Vagina (tissue), 2 donors: ENCODE measurements at regions not wholly inside any gene's neighbourhood (a gene's known extent, or its start where the extent isn't known, plus 50 kb on each side); places are given as distances from the start of the nearest gene placed in this dataset.

Source experiments
- DNase-seq, 2 donors: peaks; one replicate each; pipeline ENCODE4 v3.0.0-alpha.2; 2017; ENCODE audit errors: extremely low spot score in 2 of 2
- H3K27ac ChIP-seq: fragments of 200-600 bp; sonication (generic); one replicate; pipeline ENCODE4 v1.5.1; 2019
- H3K27me3 ChIP-seq: fragments of 200-600 bp; sonication (generic); one replicate; pipeline ENCODE4 v1.5.1; 2019
- H3K36me3 ChIP-seq, 2 donors: fragments of 200-600 bp; sonication (generic); one replicate each; pipeline ENCODE4 v1.5.1; 2017 to 2019
- H3K4me1 ChIP-seq: fragments of 200-600 bp; sonication (generic); one replicate; pipeline ENCODE4 v1.5.1; 2019
- H3K4me3 ChIP-seq, 2 donors: fragments of 200-600 bp; sonication (generic); 1 replicate in 1 of 2; 2 replicates in 1 of 2; pipeline ENCODE4 v1.5.1; 2016 to 2019
- H3K9me3 ChIP-seq: fragments of 200-600 bp; sonication (generic); one replicate; pipeline ENCODE4 v1.5.1; 2019
- CTCF ChIP-seq, 3 experiments: fragments of 450-650 bp in 2 of 3; fragments of 200-600 bp in 1 of 3; sonication (generic) in 1 of 3; IDR thresholded peaks; one replicate each; pipeline ENCODE4 v1.5.1; 2017 to 2019; ENCODE audit warnings: antibody characterized with exemption in 3 of 3, mild to moderate bottlenecking in 2 of 3, moderate library complexity in 2 of 3
- POLR2A ChIP-seq, 2 donors: fragments of 450-650 bp; IDR thresholded peaks; one replicate each; pipeline ENCODE4 v1.6.1; 2017; ENCODE audit warnings: antibody characterized with exemption in 2 of 2, mild to moderate bottlenecking in 2 of 2, moderate library complexity in 2 of 2
- POLR2AphosphoS5 ChIP-seq, 2 donors: sonication (generic); formaldehyde crosslinking; IDR thresholded peaks; one replicate each; pipeline ENCODE4 v1.9.0; 2017; ENCODE audit warnings: antibody characterized with exemption in 2 of 2, mild to moderate bottlenecking in 2 of 2, low read depth in 1 of 2; ENCODE audit not compliant: insufficient read depth in 1 of 2
- intact Hi-C: fragments of 100-400 bp; cut with DNase I; formaldehyde crosslinking; loops from one replicate; pipeline ENCODE4 v1.15.1; 2023

- Histone ChIP-seq H3K4me1 (no peaks in the 10 kb centered on the region), H3K36me3 (no peaks in the 10 kb centered on the region), H3K9me3 (no peaks in the 10 kb centered on the region), H3K27ac (no peak overlapping the region), H3K4me3 (no peak overlapping the region), H3K27me3 (no peaks in the 10 kb centered on the region)
- TF ChIP-seq POLR2A (IDR thresholded peaks at IDR 0.05): no peak
- no peak for TF ChIP-seq POLR2AphosphoS5 (IDR thresholded peaks at IDR 0.05; ENCODE audit: insufficient read depth in 1 of 2, low read depth in 1 of 2)
- no peak for TF ChIP-seq CTCF (IDR thresholded peaks at IDR 0.05)
- DNase-seq: no peak
- intact Hi-C loops: no loop called here
Measured at GRCh38 chr10:64463406-64463805, 942.2 kb downstream of the REEP3 start.

GRCh38 chr10:64465653-64466052 is 944.5 kb downstream of the REEP3 start:
- TF ChIP-seq CTCF (IDR thresholded peaks at IDR 0.05): no peak
- no peak for TF ChIP-seq POLR2A (IDR thresholded peaks at IDR 0.05)
- TF ChIP-seq POLR2AphosphoS5 (IDR thresholded peaks at IDR 0.05; ENCODE audit: insufficient read depth in 1 of 2, low read depth in 1 of 2): no peak
- intact Hi-C loops: no loop called here
- Histone ChIP-seq H3K9me3 (no peaks in the 10 kb centered on the region), H3K27me3 (no peaks in the 10 kb centered on the region), H3K36me3 (no peaks in the 10 kb centered on the region), H3K27ac (no peak overlapping the region), H3K4me1 (no peaks in the 10 kb centered on the region), H3K4me3 (no peak overlapping the region)
- no peak for DNase-seq

- no peak for TF ChIP-seq POLR2AphosphoS5 (IDR thresholded peaks at IDR 0.05; ENCODE audit: insufficient read depth in 1 of 2, low read depth in 1 of 2)
- no peak for TF ChIP-seq POLR2A (IDR thresholded peaks at IDR 0.05)
- TF ChIP-seq CTCF (IDR thresholded peaks at IDR 0.05): no peak
- Histone ChIP-seq H3K27me3 (no peaks in the 10 kb centered on the region), H3K4me1 (no peaks in the 10 kb centered on the region), H3K27ac (no peak overlapping the region), H3K9me3 (no peaks in the 10 kb centered on the region), H3K4me3 (no peak overlapping the region), H3K36me3 (no peaks in the 10 kb centered on the region)
- intact Hi-C loops: no loop called here
- no peak for DNase-seq
Measured at GRCh38 chr10:64468219-64468618, 947.0 kb downstream of the REEP3 start.

GRCh38 chr10:64476506-64476905 is 955.3 kb downstream of the REEP3 start:
- Histone ChIP-seq H3K4me3 (no peak overlapping the region), H3K27ac (no peak overlapping the region), H3K27me3 (no peaks in the 10 kb centered on the region), H3K9me3 (no peaks in the 10 kb centered on the region), H3K36me3 (no peaks in the 10 kb centered on the region), H3K4me1 (no peaks in the 10 kb centered on the region)
- intact Hi-C loops: no loop called here
- DNase-seq: no peak
- TF ChIP-seq POLR2AphosphoS5 (IDR thresholded peaks at IDR 0.05; ENCODE audit: insufficient read depth in 1 of 2, low read depth in 1 of 2) (no peak), POLR2A (IDR thresholded peaks at IDR 0.05) (no peak), CTCF (IDR thresholded peaks at IDR 0.05) (no peak)

GRCh38 chr10:64477791-64478190 is 956.6 kb downstream of the REEP3 start:
- Histone ChIP-seq H3K4me1 (no peaks in the 10 kb centered on the region), H3K27ac (no peak overlapping the region), H3K27me3 (no peaks in the 10 kb centered on the region), H3K36me3 (no peaks in the 10 kb centered on the region), H3K9me3 (no peaks in the 10 kb centered on the region), H3K4me3 (no peak overlapping the region)
- TF ChIP-seq POLR2A (IDR thresholded peaks at IDR 0.05) (no peak), POLR2AphosphoS5 (IDR thresholded peaks at IDR 0.05; ENCODE audit: insufficient read depth in 1 of 2, low read depth in 1 of 2) (no peak), CTCF (IDR thresholded peaks at IDR 0.05) (no peak)
- intact Hi-C loops: no loop called here
- DNase-seq: no peak
